Heart left ventricle (tissue), 13 donors: ENCODE measurements at regions not wholly inside any gene's neighbourhood (a gene's known extent, or its start where the extent isn't known, plus 50 kb on each side); places are given as distances from the start of the nearest gene placed in this dataset.

Experiments used
- CTCF ChIP-seq, 12 donors: fragments of 200-600 bp; sonication (generic) in 4 of 12; IDR thresholded peaks; one replicate each; pipeline versions ENCODE4 v1.5.0 to v1.8.0; 2018 to 2022; ENCODE audit warnings: antibody characterized with exemption in 12 of 12, mild to moderate bottlenecking in 5 of 12
- POLR2A ChIP-seq, 2 donors: fragments of 450-650 bp; IDR thresholded peaks; one replicate each; pipeline ENCODE4 v1.6.1; 2017; ENCODE audit warnings: antibody characterized with exemption in 2 of 2, mild to moderate bottlenecking in 2 of 2, moderate library complexity in 2 of 2
- donor health status: ischemic (EF 13 %, LVEDD 7.1; RV severe dilation, severe dysfunction).
- donor health status: DM: no; HTN: yes; CAD: no.
- donor health status: DM: no; HTN: no; CAD: no.
- donor health status: ischemic (EF 25% LVEDD 6.9; RV normal size, moderate dysfunction).
- donor health status: ischemic (EF 25% LVEDD 5.7; RV mildly dilated, moderate dysfunction).
- donor health status: ischemic (EF 35%, LVEDD 5.7; RV mildly dilated, moderate dysfunction).
- donor health status: nonischemic (EF 11% LVEDD 7.7; RV severe dilation, severe dysfunction).
- donor health status: DM: yes; HTN: yes; CAD: no.
- donor health status: PGD.
- donor health status: ischemic (EF 29% LVEDD 5.4; RV normal size, mild dysfunction).
- donor health status: nonischemic (EF 23%, LVEDD 6.1; RV moderate dilation, normal function).

GRCh38 chr7:26598867-26599266 is 265.5 kb downstream of the SKAP2 start:
- TF ChIP-seq CTCF (IDR thresholded peaks at IDR 0.05) (no peak), POLR2A (IDR thresholded peaks at IDR 0.05) (no peak)
